ENCODE measurements at regions not wholly inside any gene's neighbourhood (a gene's known extent, or its start where the extent isn't known, plus 50 kb on each side); places are given as distances from the start of the nearest gene placed in this dataset.
"Not testable (repeated sequence)": the region's sequence is repeated elsewhere in the genome, so short reads cannot be mapped to it uniquely, and the experiment has no call there.

DNA sequence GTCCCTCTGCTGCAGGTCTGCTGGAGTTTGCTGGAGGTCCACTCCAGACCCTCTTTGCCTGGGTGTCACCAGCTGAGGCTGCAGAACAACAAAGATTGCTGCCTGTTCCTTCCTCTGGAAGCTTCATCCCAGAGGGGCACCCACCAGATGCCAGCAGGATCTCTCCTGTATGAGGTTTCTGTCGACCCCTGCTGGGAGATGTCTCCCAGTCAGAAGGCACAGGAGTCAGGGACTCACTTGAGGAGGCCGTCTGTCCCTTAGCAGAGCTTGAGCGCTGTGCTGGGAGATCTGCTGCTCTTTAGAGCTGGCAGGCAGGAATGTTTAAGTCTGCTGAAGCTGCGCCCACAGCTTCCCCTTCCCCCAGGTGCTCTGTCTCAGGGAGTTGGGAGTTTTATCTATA is 196.2 kb downstream of the C4orf33 start:
- TF ChIP-seq, protein P1, sequence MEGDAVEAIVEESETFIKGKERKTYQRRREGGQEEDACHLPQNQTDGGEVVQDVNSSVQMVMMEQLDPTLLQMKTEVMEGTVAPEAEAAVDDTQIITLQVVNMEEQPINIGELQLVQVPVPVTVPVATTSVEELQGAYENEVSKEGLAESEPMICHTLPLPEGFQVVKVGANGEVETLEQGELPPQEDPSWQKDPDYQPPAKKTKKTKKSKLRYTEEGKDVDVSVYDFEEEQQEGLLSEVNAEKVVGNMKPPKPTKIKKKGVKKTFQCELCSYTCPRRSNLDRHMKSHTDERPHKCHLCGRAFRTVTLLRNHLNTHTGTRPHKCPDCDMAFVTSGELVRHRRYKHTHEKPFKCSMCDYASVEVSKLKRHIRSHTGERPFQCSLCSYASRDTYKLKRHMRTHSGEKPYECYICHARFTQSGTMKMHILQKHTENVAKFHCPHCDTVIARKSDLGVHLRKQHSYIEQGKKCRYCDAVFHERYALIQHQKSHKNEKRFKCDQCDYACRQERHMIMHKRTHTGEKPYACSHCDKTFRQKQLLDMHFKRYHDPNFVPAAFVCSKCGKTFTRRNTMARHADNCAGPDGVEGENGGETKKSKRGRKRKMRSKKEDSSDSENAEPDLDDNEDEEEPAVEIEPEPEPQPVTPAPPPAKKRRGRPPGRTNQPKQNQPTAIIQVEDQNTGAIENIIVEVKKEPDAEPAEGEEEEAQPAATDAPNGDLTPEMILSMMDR (conservative IDR thresholded peaks at IDR 0.05; ENCODE audit: low read depth, low read length): not testable (repeated sequence)
- TF ChIP-seq EZH2 (IDR thresholded peaks at IDR 0.05; ENCODE audit: borderline replicate concordance, low read depth, low read length, poor library complexity, severe bottlenecking): not testable (repeated sequence)

All from A673 (cell line).